ENCODE measurements at regions not wholly inside any gene's neighbourhood (a gene's known extent, or its start where the extent isn't known, plus 50 kb on each side); places are given as distances from the start of the nearest gene placed in this dataset.

DNA sequence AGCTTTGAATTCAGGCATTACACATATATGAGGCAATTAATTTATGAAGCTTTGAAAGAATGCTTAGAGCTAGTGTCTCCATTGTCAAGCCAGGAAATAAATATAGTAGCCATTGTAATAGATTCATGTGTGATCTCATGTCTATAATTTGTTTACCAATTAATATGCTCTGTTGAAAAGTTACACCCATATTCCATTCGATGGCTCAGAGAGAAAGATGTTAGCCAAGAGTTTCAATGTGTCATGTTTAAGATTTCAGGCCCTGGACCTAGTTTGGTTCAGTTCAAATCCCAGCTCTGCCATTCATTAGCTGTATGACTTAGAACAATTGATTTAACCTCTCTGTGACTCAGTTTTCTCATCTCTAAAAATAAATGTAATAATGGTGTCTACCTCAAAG, 263.3 kb downstream of the SNCA start:
- TF ChIP-seq, protein P1, sequence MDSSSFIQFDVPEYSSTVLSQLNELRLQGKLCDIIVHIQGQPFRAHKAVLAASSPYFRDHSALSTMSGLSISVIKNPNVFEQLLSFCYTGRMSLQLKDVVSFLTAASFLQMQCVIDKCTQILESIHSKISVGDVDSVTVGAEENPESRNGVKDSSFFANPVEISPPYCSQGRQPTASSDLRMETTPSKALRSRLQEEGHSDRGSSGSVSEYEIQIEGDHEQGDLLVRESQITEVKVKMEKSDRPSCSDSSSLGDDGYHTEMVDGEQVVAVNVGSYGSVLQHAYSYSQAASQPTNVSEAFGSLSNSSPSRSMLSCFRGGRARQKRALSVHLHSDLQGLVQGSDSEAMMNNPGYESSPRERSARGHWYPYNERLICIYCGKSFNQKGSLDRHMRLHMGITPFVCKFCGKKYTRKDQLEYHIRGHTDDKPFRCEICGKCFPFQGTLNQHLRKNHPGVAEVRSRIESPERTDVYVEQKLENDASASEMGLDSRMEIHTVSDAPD (CRISPR knock-in tag; IDR thresholded peaks at IDR 0.05), result no peak
- TF ChIP-seq PRMT5 (CRISPR knock-in tag; IDR thresholded peaks at IDR 0.05), result no peak
- no peak for TF ChIP-seq ASH1L (IDR thresholded peaks at IDR 0.05; ENCODE audit: borderline replicate concordance, low read depth, partially characterized antibody)
- no peak for TF ChIP-seq RAD51 (IDR thresholded peaks at IDR 0.05; ENCODE audit: borderline replicate concordance, low read depth)
- no peak for TF ChIP-seq ELF1 (tag; IDR thresholded peaks at IDR 0.05)
- no peak for TF ChIP-seq ZBTB8A (IDR thresholded peaks at IDR 0.05; ENCODE audit: partially characterized antibody)
- no peak for TF ChIP-seq BRD4 (IDR thresholded peaks at IDR 0.05)
- TF ChIP-seq, protein P2, sequence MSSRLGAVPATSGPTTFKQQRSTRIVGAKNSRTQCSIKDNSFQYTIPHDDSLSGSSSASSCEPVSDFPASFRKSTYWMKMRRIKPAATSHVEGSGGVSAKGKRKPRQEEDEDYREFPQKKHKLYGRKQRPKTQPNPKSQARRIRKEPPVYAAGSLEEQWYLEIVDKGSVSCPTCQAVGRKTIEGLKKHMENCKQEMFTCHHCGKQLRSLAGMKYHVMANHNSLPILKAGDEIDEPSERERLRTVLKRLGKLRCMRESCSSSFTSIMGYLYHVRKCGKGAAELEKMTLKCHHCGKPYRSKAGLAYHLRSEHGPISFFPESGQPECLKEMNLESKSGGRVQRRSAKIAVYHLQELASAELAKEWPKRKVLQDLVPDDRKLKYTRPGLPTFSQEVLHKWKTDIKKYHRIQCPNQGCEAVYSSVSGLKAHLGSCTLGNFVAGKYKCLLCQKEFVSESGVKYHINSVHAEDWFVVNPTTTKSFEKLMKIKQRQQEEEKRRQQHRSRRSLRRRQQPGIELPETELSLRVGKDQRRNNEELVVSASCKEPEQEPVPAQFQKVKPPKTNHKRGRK (tag; IDR thresholded peaks at IDR 0.05), result no peak
- TF ChIP-seq EP300 (IDR thresholded peaks at IDR 0.05; ENCODE audit: low read length), result no peak
- TF ChIP-seq ZNF140 (CRISPR knock-in tag; IDR thresholded peaks at IDR 0.05), result no peak
- no peak for TF ChIP-seq TAF7 (tag; IDR thresholded peaks at IDR 0.05)
- TF ChIP-seq SLC30A9 (CRISPR knock-in tag; IDR thresholded peaks at IDR 0.05), result no peak
- TF ChIP-seq SIX5 (IDR thresholded peaks at IDR 0.05; ENCODE audit: borderline replicate concordance in 1 of 2, insufficient read depth in 1 of 2, low read depth in 1 of 2, low read length in 2 of 2), result no peak
